Stimulated activated CD8-positive, alpha-beta memory T cell treated with anti-CD3 and anti-CD28 coated beads, Interleukin-12 subunit alpha, Interleukin-12 subunit beta, amount 100 ng/mL, for 24 hours (primary cell): ENCODE measurements at regions not wholly inside any gene's neighbourhood (a gene's known extent, or its start where the extent isn't known, plus 50 kb on each side); places are given as distances from the start of the nearest gene placed in this dataset.

Source experiments
- DNase-seq: peaks from one replicate; pipeline ENCODE4 v3.0.0-alpha.2; 2020; ENCODE audit errors: extremely low read depth

- DNase-seq, result no peak
Measured at GRCh38 chr20:37598575-37599342, 71.1 kb upstream of the BLCAP start.

- no peak for DNase-seq
Measured at GRCh38 chr20:37598100-37598543, 70.4 kb upstream of the BLCAP start.

DNA sequence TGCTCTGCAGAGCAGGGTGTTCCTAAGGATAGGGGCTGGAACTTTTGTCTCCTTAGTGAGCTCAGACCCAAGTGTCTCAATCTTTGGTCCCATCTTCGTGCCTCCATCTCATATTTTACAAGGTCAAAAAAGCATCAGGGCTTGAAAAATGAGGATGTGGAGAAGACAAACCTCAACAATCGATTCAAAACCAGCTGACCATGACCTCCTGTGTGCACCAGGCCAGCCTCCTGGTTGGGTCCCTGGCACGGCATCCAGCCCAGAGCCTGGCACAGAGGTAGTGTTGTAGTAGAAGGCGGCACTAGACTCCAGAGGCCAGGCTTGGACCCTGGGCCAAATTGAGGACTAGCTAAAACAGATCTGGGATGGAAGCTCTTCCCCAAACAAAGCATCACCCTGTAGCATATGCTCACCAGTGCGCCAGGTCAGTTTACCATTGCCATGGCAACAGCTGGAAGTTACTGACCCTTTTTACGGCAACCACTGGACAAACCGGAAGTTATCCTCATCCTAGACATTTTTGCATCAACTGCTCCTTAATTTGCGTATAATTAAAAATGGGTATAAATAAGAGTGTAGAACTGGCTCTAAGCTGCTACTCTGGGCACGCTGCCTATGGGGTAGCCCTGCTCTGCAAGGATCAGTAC lies 69.3 kb upstream of the BLCAP start:
- no peak for DNase-seq

DNA sequence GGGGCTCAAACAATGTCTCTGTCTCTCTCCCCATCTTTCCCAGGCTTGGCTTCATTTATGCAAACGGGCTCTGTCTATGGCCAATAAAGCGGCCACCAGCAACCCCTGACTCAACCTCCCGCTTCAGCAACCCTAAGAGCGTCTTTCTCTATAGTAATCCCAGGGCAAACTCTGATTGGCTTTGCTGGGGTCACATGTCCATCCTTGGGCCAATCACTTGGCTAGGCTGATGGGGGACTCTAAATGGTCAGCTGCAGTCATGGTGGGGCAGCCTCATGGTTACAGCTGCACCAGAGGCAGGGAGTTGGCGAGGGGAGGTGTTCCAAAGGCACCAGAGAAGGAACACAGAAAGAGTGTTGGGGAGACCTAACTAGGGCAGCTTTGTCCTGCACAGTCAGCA lies 68.5 kb upstream of the BLCAP start:
- no peak for DNase-seq

GRCh38 chr20:37593710-37594109 lies 66.0 kb upstream of the BLCAP start:
- DNase-seq, result no peak

- DNase-seq, result no peak
Measured at GRCh38 chr20:37590938-37591490, 63.3 kb upstream of the BLCAP start.

GRCh38 chr20:37586078-37586477 lies 58.4 kb upstream of the BLCAP start:
- no peak for DNase-seq

- DNase-seq, result no peak
Measured at GRCh38 chr20:37584238-37584807, 56.6 kb upstream of the BLCAP start.

GRCh38 chr20:37581246-37581645 lies 53.6 kb upstream of the BLCAP start:
- no peak for DNase-seq

GRCh38 chr20:37580069-37580468 lies 52.4 kb upstream of the BLCAP start:
- no peak for DNase-seq

GRCh38 chr20:37579106-37579505 lies 51.4 kb upstream of the BLCAP start:
- no peak for DNase-seq

GRCh38 chr20:37577981-37578380 lies 50.3 kb upstream of the BLCAP start:
- no peak for DNase-seq
